ENCODE measurements at regions not wholly inside any gene's neighbourhood (a gene's known extent, or its start where the extent isn't known, plus 50 kb on each side); places are given as distances from the start of the nearest gene placed in this dataset.
"Not testable (repeated sequence)": the region's sequence is repeated elsewhere in the genome, so short reads cannot be mapped to it uniquely, and the experiment has no call there.

GRCh38 chr5:84885485-84886258 lies 501.0 kb upstream of the EDIL3 start:
- DNase-seq, result no peak
- Mint-ChIP-seq H3K36me3 (no peaks in the 10 kb centered on the region), H3K27me3 (no peaks in the 10 kb centered on the region), H3K4me3 (no peak overlapping the region), H3K9me3 (peaks cover 3 to 11% (median 10%) of the 10 kb centered on the region in 3 donors), H3K4me1 (no peaks in the 10 kb centered on the region), H3K27ac (no peak overlapping the region)
- CTCF ChIA-PET, result no interaction called here
- no peaks in the 10 kb centered on the region for H3K27me3 ChIP-seq (replicated peaks in 1 of 2; ENCODE audit: control insufficient read depth in 2 of 2, extremely low read depth in 1 of 2, insufficient read depth in 2 of 2, low read length in 1 of 2)
- POLR2A ChIA-PET, result no interaction called here
- no peak for ATAC-seq (replicated peaks in 1 of 4)
- H3K4me3 ChIP-seq (ENCODE audit: control insufficient read depth in 1 of 2, extremely low read depth in 1 of 2, low read length in 1 of 2), result no peak overlapping the region
- no peaks in the 10 kb centered on the region for H3K36me3 ChIP-seq (ENCODE audit: control insufficient read depth in 2 of 2, extremely low read depth in 1 of 2, insufficient read depth in 1 of 2, low read length in 1 of 2)
- H3K27ac ChIP-seq (ENCODE audit: low read length), result no peak overlapping the region
- WGBS (ENCODE audit: insufficient coverage), result no CpG with 5 or more reads among the region's 1 CpG
- no peaks in the 10 kb centered on the region for H3K4me1 ChIP-seq (ENCODE audit: control insufficient read depth in 1 of 2, extremely low read depth in 1 of 2, insufficient read depth in 2 of 2, low read length in 2 of 2)
- no peaks in the 10 kb centered on the region for H3K9me3 ChIP-seq

DNA sequence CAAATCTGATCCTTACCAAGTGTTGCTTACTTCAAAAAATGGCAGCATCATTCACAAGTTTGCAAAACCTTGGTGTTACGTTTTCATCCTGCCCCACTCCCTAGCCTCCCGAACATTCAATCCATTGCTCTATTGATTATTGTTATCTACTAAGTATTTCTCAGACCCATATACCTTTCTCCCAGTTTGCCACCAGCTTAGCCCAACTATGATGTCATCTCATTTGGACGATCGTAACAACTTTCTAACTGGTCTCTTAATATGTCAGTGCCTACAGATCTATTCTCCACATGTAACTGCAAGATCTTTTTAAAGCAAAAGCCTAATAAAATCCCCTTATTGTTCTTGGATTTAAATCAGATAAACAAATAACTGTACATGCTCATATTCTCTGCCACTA lies 497.1 kb upstream of the EDIL3 start:
- no peak for ATAC-seq (replicated peaks in 1 of 4)
- Histone ChIP-seq H3K27ac (ENCODE audit: low read length) (no peak overlapping the region), H3K4me1 (ENCODE audit: control insufficient read depth in 1 of 2, extremely low read depth in 1 of 2, insufficient read depth in 2 of 2, low read length in 2 of 2) (no peaks in the 10 kb centered on the region), H3K4me3 (ENCODE audit: control insufficient read depth in 1 of 2, extremely low read depth in 1 of 2, low read length in 1 of 2) (no peak overlapping the region), H3K27me3 (replicated peaks in 1 of 2; ENCODE audit: control insufficient read depth in 2 of 2, extremely low read depth in 1 of 2, insufficient read depth in 2 of 2, low read length in 1 of 2) (no peaks in the 10 kb centered on the region), H3K36me3 (ENCODE audit: control insufficient read depth in 2 of 2, extremely low read depth in 1 of 2, insufficient read depth in 1 of 2, low read length in 1 of 2) (no peaks in the 10 kb centered on the region), H3K9me3 (no peaks in the 10 kb centered on the region)
- POLR2A ChIA-PET, result no interaction called here
- Mint-ChIP-seq H3K4me3 (no peak overlapping the region), H3K9me3 (peaks cover 3 to 5% (median 4%) of the 10 kb centered on the region in 3 donors), H3K36me3 (no peaks in the 10 kb centered on the region), H3K27ac (no peak overlapping the region), H3K4me1 (no peaks in the 10 kb centered on the region), H3K27me3 (no peaks in the 10 kb centered on the region)
- CTCF ChIA-PET, result no interaction called here
- no CpG with 5 or more reads among the region's 4 CpGs for WGBS (ENCODE audit: insufficient coverage)
- DNase-seq, result no peak

DNA sequence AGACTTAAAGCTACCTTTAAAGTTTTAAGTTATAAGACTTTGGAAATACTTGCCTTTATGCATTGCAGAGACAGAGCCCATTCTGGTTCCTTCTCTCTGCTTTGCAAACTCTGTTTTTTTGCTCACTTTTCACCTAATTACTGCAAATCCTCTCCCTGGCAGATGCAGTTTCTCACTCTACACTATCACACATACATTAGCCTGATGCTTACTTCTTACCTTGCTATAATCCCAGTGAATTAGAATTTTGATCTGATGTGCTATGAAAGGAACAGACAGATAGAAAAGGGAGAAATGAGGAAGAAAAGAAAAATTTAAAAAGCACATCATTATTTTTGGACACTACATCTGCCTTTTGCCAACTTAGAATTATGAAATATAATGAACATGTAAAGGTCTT lies 489.5 kb upstream of the EDIL3 start:
- no peak for ATAC-seq (replicated peaks in 1 of 4)
- peaks cover 6 to 15% (median 11%) of the 10 kb centered on the region in 3 donors for H3K9me3 Mint-ChIP-seq
- Histone ChIP-seq H3K36me3 (ENCODE audit: control insufficient read depth in 2 of 2, extremely low read depth in 1 of 2, insufficient read depth in 1 of 2, low read length in 1 of 2) (no peaks in the 10 kb centered on the region), H3K9me3 (no peaks in the 10 kb centered on the region), H3K4me3 (ENCODE audit: control insufficient read depth in 1 of 2, extremely low read depth in 1 of 2, low read length in 1 of 2) (no peak overlapping the region), H3K4me1 (ENCODE audit: control insufficient read depth in 1 of 2, extremely low read depth in 1 of 2, insufficient read depth in 2 of 2, low read length in 2 of 2) (no peaks in the 10 kb centered on the region), H3K27ac (ENCODE audit: low read length) (no peak overlapping the region), H3K27me3 (replicated peaks in 1 of 2; ENCODE audit: control insufficient read depth in 2 of 2, extremely low read depth in 1 of 2, insufficient read depth in 2 of 2, low read length in 1 of 2) (no peaks in the 10 kb centered on the region)
- no peaks in the 10 kb centered on the region for H3K4me1 Mint-ChIP-seq
- no peak for DNase-seq
- H3K27ac Mint-ChIP-seq, result no peak overlapping the region
- ChIA-PET CTCF (no interaction called here), POLR2A (no interaction called here)
- no peaks in the 10 kb centered on the region for H3K27me3 Mint-ChIP-seq
- no peak overlapping the region for H3K4me3 Mint-ChIP-seq
- H3K36me3 Mint-ChIP-seq, result no peaks in the 10 kb centered on the region

DNA sequence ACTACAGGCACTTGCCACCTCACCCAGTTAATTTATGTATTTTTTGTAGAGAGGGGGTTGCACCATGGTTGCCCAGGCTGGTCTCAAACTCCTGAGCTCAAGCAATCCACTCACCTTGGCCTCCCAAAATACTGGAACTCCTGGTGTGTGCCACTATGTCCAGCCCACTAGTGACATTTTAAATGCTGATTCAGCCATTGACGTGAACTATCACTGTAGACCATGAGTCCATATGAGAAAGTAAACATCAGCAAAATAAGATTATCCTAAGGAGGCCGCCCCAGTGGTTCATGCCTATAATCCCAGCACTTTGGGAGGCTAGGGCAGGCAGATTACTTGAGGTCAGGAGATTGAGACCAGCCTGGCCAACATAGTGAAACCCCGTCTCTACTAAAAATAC lies 488.1 kb upstream of the EDIL3 start:
- H3K27me3 ChIP-seq (replicated peaks in 1 of 2; ENCODE audit: control insufficient read depth in 2 of 2, extremely low read depth in 1 of 2, insufficient read depth in 2 of 2, low read length in 1 of 2), result no peaks in the 10 kb centered on the region
- no peaks in the 10 kb centered on the region for H3K4me1 Mint-ChIP-seq
- H3K4me3 ChIP-seq (ENCODE audit: control insufficient read depth in 1 of 2, extremely low read depth in 1 of 2, low read length in 1 of 2), result no peak overlapping the region
- H3K36me3 Mint-ChIP-seq, result no peaks in the 10 kb centered on the region
- no peak for DNase-seq
- WGBS (ENCODE audit: insufficient coverage), result 44% methylated on average over 2 of the region's 3 CpGs
- ATAC-seq (replicated peaks in 1 of 4), result no peak
- ChIA-PET POLR2A (no interaction called here), CTCF (interaction anchor here in 1 of 2 donors (0.5 kb wide), 1 partner anchor 11 kb away, joined by 3 read pairs; no protein-coding TSS in a partner anchor)
- no peaks in the 10 kb centered on the region for H3K36me3 ChIP-seq (ENCODE audit: control insufficient read depth in 2 of 2, extremely low read depth in 1 of 2, insufficient read depth in 1 of 2, low read length in 1 of 2)
- no peak overlapping the region for H3K4me3 Mint-ChIP-seq
- H3K27me3 Mint-ChIP-seq, result no peaks in the 10 kb centered on the region
- H3K9me3 ChIP-seq, result no peaks in the 10 kb centered on the region
- no peak overlapping the region for H3K27ac Mint-ChIP-seq
- H3K9me3 Mint-ChIP-seq, result peaks cover 6 to 12% (median 8%) of the 10 kb centered on the region in 3 donors
- H3K4me1 ChIP-seq (ENCODE audit: control insufficient read depth in 1 of 2, extremely low read depth in 1 of 2, insufficient read depth in 2 of 2, low read length in 2 of 2), result no peaks in the 10 kb centered on the region
- H3K27ac ChIP-seq (ENCODE audit: low read length), result no peak overlapping the region

DNA sequence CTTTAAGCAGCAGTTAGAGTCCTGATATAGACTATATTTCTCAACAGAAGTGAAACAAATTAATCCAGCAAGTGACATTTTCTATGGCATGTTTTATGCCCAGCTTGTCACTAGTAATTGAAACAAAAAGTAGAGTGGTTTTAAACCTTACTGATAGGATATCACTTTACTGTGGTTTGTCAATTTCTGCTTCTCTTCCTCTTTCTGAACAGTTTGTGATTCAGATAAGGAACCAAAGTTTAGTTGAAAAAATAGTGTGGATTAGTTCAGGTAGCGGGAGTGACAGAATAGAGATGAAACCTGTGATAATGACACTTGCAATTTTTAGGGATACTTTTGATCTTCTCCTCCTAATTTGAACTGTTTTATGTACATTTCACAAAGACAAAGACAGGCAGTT lies 485.7 kb upstream of the EDIL3 start:
- ChIA-PET CTCF (no interaction called here), POLR2A (no interaction called here)
- H3K36me3 ChIP-seq (ENCODE audit: control insufficient read depth in 2 of 2, extremely low read depth in 1 of 2, insufficient read depth in 1 of 2, low read length in 1 of 2), result no peaks in the 10 kb centered on the region
- no peak overlapping the region for H3K27ac ChIP-seq (ENCODE audit: low read length)
- peaks cover 0 to 16% (median 2%) of the 10 kb centered on the region in 3 donors for H3K9me3 Mint-ChIP-seq
- DNase-seq (no peak), ATAC-seq (replicated peaks in 1 of 4) (no peak)
- no peak overlapping the region for H3K4me3 ChIP-seq (ENCODE audit: control insufficient read depth in 1 of 2, extremely low read depth in 1 of 2, low read length in 1 of 2)
- H3K9me3 ChIP-seq, result no peaks in the 10 kb centered on the region
- H3K27ac Mint-ChIP-seq, result no peak overlapping the region
- WGBS (ENCODE audit: insufficient coverage), result no CpG with 5 or more reads among the region's 1 CpG
- H3K27me3 ChIP-seq (replicated peaks in 1 of 2; ENCODE audit: control insufficient read depth in 2 of 2, extremely low read depth in 1 of 2, insufficient read depth in 2 of 2, low read length in 1 of 2), result no peaks in the 10 kb centered on the region
- no peaks in the 10 kb centered on the region for H3K4me1 Mint-ChIP-seq
- H3K4me3 Mint-ChIP-seq, result no peak overlapping the region
- no peaks in the 10 kb centered on the region for H3K36me3 Mint-ChIP-seq
- H3K4me1 ChIP-seq (ENCODE audit: control insufficient read depth in 1 of 2, extremely low read depth in 1 of 2, insufficient read depth in 2 of 2, low read length in 2 of 2), result no peaks in the 10 kb centered on the region
- H3K27me3 Mint-ChIP-seq, result no peaks in the 10 kb centered on the region

GRCh38 chr5:84869675-84870074 lies 485.0 kb upstream of the EDIL3 start:
- Mint-ChIP-seq H3K27ac (no peak overlapping the region), H3K9me3 (peaks cover 0 to 16% (median 2%) of the 10 kb centered on the region in 3 donors), H3K4me3 (no peak overlapping the region), H3K27me3 (no peaks in the 10 kb centered on the region), H3K4me1 (no peaks in the 10 kb centered on the region), H3K36me3 (no peaks in the 10 kb centered on the region)
- Histone ChIP-seq H3K4me1 (ENCODE audit: control insufficient read depth in 1 of 2, extremely low read depth in 1 of 2, insufficient read depth in 2 of 2, low read length in 2 of 2) (no peaks in the 10 kb centered on the region), H3K9me3 (no peaks in the 10 kb centered on the region), H3K27me3 (replicated peaks in 1 of 2; ENCODE audit: control insufficient read depth in 2 of 2, extremely low read depth in 1 of 2, insufficient read depth in 2 of 2, low read length in 1 of 2) (no peaks in the 10 kb centered on the region), H3K4me3 (ENCODE audit: control insufficient read depth in 1 of 2, extremely low read depth in 1 of 2, low read length in 1 of 2) (no peak overlapping the region), H3K36me3 (ENCODE audit: control insufficient read depth in 2 of 2, extremely low read depth in 1 of 2, insufficient read depth in 1 of 2, low read length in 1 of 2) (no peaks in the 10 kb centered on the region), H3K27ac (ENCODE audit: low read length) (no peak overlapping the region)
- DNase-seq (no peak), ATAC-seq (replicated peaks in 1 of 4) (no peak)
- WGBS (ENCODE audit: insufficient coverage), result 72% methylated on average over 7 of the region's 8 CpGs
- POLR2A ChIA-PET, result no interaction called here
- CTCF ChIA-PET, result no interaction called here

- H3K36me3 ChIP-seq (ENCODE audit: control insufficient read depth in 2 of 2, extremely low read depth in 1 of 2, insufficient read depth in 1 of 2, low read length in 1 of 2); H3K4me3 ChIP-seq (ENCODE audit: control insufficient read depth in 1 of 2, extremely low read depth in 1 of 2, low read length in 1 of 2); H3K27me3 ChIP-seq (replicated peaks in 1 of 2; ENCODE audit: control insufficient read depth in 2 of 2, extremely low read depth in 1 of 2, insufficient read depth in 2 of 2, low read length in 1 of 2); POLR2A ChIA-PET; H3K27me3 Mint-ChIP-seq; DNase-seq; H3K36me3 Mint-ChIP-seq; ATAC-seq (replicated peaks in 1 of 4); H3K27ac Mint-ChIP-seq; H3K27ac ChIP-seq (ENCODE audit: low read length); H3K9me3 ChIP-seq; H3K4me1 ChIP-seq (ENCODE audit: control insufficient read depth in 1 of 2, extremely low read depth in 1 of 2, insufficient read depth in 2 of 2, low read length in 2 of 2); H3K4me3 Mint-ChIP-seq; H3K4me1 Mint-ChIP-seq; CTCF ChIA-PET: not testable (repeated sequence)
- 98% methylated on average over 14 of the region's 19 CpGs for WGBS (ENCODE audit: insufficient coverage)
- H3K9me3 Mint-ChIP-seq, result peaks cover 4 to 24% (median 9%) of the 10 kb centered on the region in 3 donors
These were observed 479.3 kb upstream of the EDIL3 start for GRCh38 chr5:84863936-84864335.

All from T-cell (primary cell).